Spleen (tissue), 7 donors: ENCODE measurements at regions not wholly inside any gene's neighbourhood (a gene's known extent, or its start where the extent isn't known, plus 50 kb on each side); places are given as distances from the start of the nearest gene placed in this dataset.

Experiments
- POLR2A ChIP-seq, 3 donors: fragments of 450-650 bp; IDR thresholded peaks; one replicate each; pipeline ENCODE4 v1.5.1; 2017; ENCODE audit warnings: antibody characterized with exemption in 3 of 3, mild to moderate bottlenecking in 1 of 3
- POLR2AphosphoS5 ChIP-seq, 3 donors: sonication (generic); formaldehyde crosslinking; IDR thresholded peaks; one replicate each; pipeline ENCODE4 v1.5.1; 2017; ENCODE audit warnings: antibody characterized with exemption in 3 of 3
- TF ChIP-seq, protein P1 (sequence below), 11 experiments: fragments of 200-600 bp in 7 of 11; fragments of 450-650 bp in 4 of 11; sonication (generic) in 4 of 11; IDR thresholded peaks in 8 of 11; conservative IDR thresholded peaks in 3 of 11; 1 replicate in 7 of 11; 2 replicates in 4 of 11; pipeline versions ENCODE4 v1.4.0 to v1.8.0; 2016 to 2021; ENCODE audit warnings: antibody characterized with exemption in 11 of 11, inconsistent platforms in 4 of 11, mild to moderate bottlenecking in 1 of 11
- donor health status: DM: no; HTN: no; CAD: no; lungs with moderate emphysema.
- donor health status: DM: no; HTN: no; CAD: no.
- donor health status: DM: no; HTN: no; CAD: no.

DNA sequence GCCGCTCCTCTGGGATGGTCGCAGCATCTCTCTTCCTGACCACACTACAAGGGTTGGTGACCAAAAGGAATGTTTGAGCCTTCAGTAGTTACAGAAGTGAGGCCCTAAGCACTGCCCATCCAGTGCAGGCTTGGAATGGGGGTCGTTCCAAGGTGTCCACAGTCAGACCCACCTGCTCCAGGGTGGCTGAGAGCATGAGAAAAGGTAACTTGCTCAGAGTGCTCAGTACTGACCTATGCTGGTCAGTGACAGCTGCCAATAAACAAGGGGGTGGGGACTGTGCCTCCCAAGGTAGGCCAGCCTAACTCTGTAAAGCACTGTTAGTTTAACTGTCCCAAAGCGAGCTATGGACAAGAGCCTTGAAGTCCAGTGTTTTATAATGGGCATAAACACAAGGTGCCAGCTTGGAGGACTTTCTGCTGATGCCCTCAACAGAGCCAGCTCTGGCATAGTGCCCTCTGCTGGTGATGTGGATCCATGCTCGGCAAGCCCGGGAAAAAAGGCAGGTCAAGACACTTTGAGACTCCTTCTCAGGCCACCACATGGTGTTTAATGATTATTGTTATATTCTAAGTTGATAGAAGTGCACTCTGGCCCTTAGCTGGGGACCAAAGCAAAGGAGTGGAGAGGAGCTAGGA lies 78.1 kb upstream of the DNAH14 start:
- TF ChIP-seq, protein P1, sequence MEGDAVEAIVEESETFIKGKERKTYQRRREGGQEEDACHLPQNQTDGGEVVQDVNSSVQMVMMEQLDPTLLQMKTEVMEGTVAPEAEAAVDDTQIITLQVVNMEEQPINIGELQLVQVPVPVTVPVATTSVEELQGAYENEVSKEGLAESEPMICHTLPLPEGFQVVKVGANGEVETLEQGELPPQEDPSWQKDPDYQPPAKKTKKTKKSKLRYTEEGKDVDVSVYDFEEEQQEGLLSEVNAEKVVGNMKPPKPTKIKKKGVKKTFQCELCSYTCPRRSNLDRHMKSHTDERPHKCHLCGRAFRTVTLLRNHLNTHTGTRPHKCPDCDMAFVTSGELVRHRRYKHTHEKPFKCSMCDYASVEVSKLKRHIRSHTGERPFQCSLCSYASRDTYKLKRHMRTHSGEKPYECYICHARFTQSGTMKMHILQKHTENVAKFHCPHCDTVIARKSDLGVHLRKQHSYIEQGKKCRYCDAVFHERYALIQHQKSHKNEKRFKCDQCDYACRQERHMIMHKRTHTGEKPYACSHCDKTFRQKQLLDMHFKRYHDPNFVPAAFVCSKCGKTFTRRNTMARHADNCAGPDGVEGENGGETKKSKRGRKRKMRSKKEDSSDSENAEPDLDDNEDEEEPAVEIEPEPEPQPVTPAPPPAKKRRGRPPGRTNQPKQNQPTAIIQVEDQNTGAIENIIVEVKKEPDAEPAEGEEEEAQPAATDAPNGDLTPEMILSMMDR (IDR thresholded peaks at IDR 0.05 in 8 of 11, conservative IDR thresholded peaks at IDR 0.05 in 3 of 11), result peak in 9 of 11 experiments; percentile 26 to 70 (median 53)
- TF ChIP-seq POLR2A (IDR thresholded peaks at IDR 0.05), result no peak
- TF ChIP-seq POLR2AphosphoS5 (IDR thresholded peaks at IDR 0.05), result no peak
